Hepatocyte (in vitro differentiated cells): ENCODE measurements at regions not wholly inside any gene's neighbourhood (a gene's known extent, or its start where the extent isn't known, plus 50 kb on each side); places are given as distances from the start of the nearest gene placed in this dataset.
"Not testable (repeated sequence)": the region's sequence is repeated elsewhere in the genome, so short reads cannot be mapped to it uniquely, and the experiment has no call there.

Experiments used
- DNase-seq: peaks from one replicate; pipeline ENCODE4 v3.0.0-alpha.2; 2016; ENCODE audit warnings: low spot score
- H2AFZ ChIP-seq: fragments of 200-600 bp; sonication (generic); 2 replicates; pipeline ENCODE4 v1.6.0; 2016; ENCODE audit warnings: antibody characterized with exemption, mild to moderate bottlenecking
- H3K27ac ChIP-seq: fragments of 200-600 bp; sonication (generic); 2 replicates; pipeline ENCODE4 v1.5.1; 2016; ENCODE audit warnings: mild to moderate bottlenecking
- H3K27me3 ChIP-seq: fragments of 200-600 bp; sonication (generic); 2 replicates; pipeline ENCODE4 v1.6.1; 2016
- H3K36me3 ChIP-seq: fragments of 200-600 bp; sonication (generic); replicated peaks from 2 replicates; pipeline ENCODE4 v1.5.1; 2016; ENCODE audit warnings: low read depth; ENCODE audit not compliant: insufficient read depth
- H3K4me1 ChIP-seq: fragments of 200-600 bp; sonication (generic); 2 replicates; pipeline ENCODE4 v1.5.1; 2016; ENCODE audit warnings: mild to moderate bottlenecking, moderate library complexity; ENCODE audit not compliant: insufficient read depth
- H3K4me2 ChIP-seq: fragments of 200-600 bp; sonication (generic); 2 replicates; pipeline ENCODE4 v1.6.0; 2016
- H3K4me3 ChIP-seq: fragments of 200-600 bp; sonication (generic); 2 replicates; pipeline ENCODE4 v1.5.1; 2016; ENCODE audit warnings: mild to moderate bottlenecking
- H3K79me2 ChIP-seq: fragments of 200-600 bp; sonication (generic); 2 replicates; pipeline ENCODE4 v1.6.0; 2017; ENCODE audit warnings: mild to moderate bottlenecking
- H3K9me2 ChIP-seq: fragments of 200-600 bp; sonication (generic); replicated peaks from 2 replicates; pipeline ENCODE4 v1.6.0; 2017; ENCODE audit warnings: mild to moderate bottlenecking; ENCODE audit not compliant: insufficient read depth
- H3K9me3 ChIP-seq: fragments of 200-600 bp; sonication (generic); 2 replicates; pipeline ENCODE4 v1.5.1; 2016; ENCODE audit warnings: low read depth, mild to moderate bottlenecking
- H4K20me1 ChIP-seq: fragments of 200-600 bp; sonication (generic); 2 replicates; pipeline ENCODE4 v1.6.0; 2016; ENCODE audit warnings: mild to moderate bottlenecking; ENCODE audit not compliant: insufficient read depth, poor library complexity, severe bottlenecking
- EZH2 ChIP-seq: fragments of 200-600 bp; sonication (generic); IDR thresholded peaks from 2 replicates; pipeline ENCODE4 v1.6.1; 2016; ENCODE audit warnings: antibody characterized with exemption, mild to moderate bottlenecking, borderline replicate concordance
- EZH2phosphoT487 ChIP-seq: fragments of 200-600 bp; sonication (generic); IDR thresholded peaks from one replicate; pipeline ENCODE4 v1.6.1; 2018; ENCODE audit warnings: antibody characterized with exemption, mild to moderate bottlenecking, low read depth, moderate library complexity; ENCODE audit not compliant: unreplicated experiment, severe bottlenecking
- WGBS: methylation state at CpG from one replicate; pipeline ENCODE4 v1.1.6; 2016; ENCODE audit warnings: low lambda C conversion rate; ENCODE audit errors: missing lambda C conversion rate; 5-methylcytosine and 5-hydroxymethylcytosine counted together
- TF ChIP-seq, protein P1 (sequence below): fragments of 200-600 bp; sonication (generic); IDR thresholded peaks from 2 replicates; pipeline ENCODE4 v1.5.1; 2016; ENCODE audit warnings: antibody characterized with exemption, mild to moderate bottlenecking; ENCODE audit not compliant: poor library complexity

DNA sequence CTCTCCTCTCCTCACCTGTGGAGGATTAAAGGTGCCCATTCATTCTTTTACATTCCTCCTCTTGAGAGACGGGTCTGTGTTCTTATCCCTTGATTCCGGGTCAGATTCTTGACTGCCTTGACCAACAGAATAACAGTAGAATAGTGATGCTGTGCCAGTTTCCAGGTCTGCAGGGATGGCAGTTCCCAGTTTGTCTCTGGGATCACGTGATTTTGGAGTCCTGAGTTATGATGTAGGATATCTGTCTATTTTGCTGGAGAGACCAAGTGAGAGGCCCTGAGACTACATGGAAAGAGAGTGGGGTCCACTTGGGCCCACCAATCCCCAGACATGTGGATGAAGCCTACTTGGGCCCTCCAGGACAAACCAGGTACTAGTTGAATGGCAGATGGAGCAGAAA is 142.8 kb downstream of the TTC8 start:
- 80% methylated on average over 3 of the region's 3 CpGs for WGBS
- Histone ChIP-seq H3K9me3 (no peaks in the 10 kb centered on the region), H3K36me3 (no peaks in the 10 kb centered on the region)

DNA sequence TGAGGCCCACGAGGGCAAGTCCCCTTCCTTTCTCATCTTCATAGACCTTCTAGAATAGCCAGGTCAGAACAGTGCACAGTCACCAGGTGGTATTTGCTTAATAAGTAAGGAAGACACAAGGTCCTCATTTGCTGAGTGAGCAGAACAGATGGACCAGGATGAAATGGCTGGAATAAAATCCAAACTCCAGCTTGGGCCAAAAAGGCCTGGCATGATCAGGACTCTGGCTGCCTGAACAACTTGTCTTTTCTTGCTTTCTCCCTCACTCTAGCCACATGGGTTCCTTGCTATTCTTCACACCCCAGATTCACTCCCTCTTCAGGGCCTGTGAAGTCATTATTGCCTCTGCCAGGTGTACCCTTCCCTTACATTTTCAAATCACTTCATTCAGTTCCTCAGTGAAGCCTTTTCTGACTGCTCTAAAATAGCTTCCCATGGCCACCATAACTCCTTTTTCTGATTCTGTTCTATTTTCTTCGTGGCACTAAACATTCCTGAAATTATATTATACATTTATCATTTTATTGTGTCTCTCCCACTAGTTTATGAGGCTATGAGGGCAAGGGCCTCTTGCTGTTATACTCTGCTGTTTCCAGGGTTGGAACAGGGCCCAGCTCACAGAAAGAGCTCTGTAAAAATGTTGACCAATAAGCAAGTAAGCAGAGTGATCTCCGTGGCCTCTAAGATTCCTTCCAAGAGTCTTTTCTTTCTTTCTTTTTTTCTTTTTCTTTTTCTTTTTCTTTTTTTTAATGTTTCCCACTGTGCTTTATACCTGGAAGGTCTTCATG is 150.8 kb downstream of the TTC8 start:
- no peak for TF ChIP-seq EZH2
- TF ChIP-seq, protein P1, sequence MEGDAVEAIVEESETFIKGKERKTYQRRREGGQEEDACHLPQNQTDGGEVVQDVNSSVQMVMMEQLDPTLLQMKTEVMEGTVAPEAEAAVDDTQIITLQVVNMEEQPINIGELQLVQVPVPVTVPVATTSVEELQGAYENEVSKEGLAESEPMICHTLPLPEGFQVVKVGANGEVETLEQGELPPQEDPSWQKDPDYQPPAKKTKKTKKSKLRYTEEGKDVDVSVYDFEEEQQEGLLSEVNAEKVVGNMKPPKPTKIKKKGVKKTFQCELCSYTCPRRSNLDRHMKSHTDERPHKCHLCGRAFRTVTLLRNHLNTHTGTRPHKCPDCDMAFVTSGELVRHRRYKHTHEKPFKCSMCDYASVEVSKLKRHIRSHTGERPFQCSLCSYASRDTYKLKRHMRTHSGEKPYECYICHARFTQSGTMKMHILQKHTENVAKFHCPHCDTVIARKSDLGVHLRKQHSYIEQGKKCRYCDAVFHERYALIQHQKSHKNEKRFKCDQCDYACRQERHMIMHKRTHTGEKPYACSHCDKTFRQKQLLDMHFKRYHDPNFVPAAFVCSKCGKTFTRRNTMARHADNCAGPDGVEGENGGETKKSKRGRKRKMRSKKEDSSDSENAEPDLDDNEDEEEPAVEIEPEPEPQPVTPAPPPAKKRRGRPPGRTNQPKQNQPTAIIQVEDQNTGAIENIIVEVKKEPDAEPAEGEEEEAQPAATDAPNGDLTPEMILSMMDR: no peak
- TF ChIP-seq EZH2phosphoT487: no peak
- Histone ChIP-seq H3K4me3 (no peak overlapping the region), H3K36me3 (no peaks in the 10 kb centered on the region), H3K4me2 (no peak overlapping the region), H3K9me3 (no peaks in the 10 kb centered on the region), H3K27me3 (peaks cover 17% of the 10 kb centered on the region), H3K79me2 (no peaks in the 10 kb centered on the region), H3K4me1 (no peaks in the 10 kb centered on the region), H3K9me2 (no peaks in the 10 kb centered on the region), H2AFZ (no peak overlapping the region), H4K20me1 (no peaks in the 10 kb centered on the region), H3K27ac (no peak overlapping the region)
- WGBS: 66% methylated on average over 3 of the region's 3 CpGs
- DNase-seq: no peak

More for the DNA sequence above, 142.8 kb downstream of the TTC8 start:
- TF ChIP-seq, protein P1: no peak
- no peak for TF ChIP-seq EZH2
- no peak for TF ChIP-seq EZH2phosphoT487
- no peaks in the 10 kb centered on the region for H3K79me2 ChIP-seq
- H3K4me2 ChIP-seq: no peak overlapping the region
- no peak overlapping the region for H3K4me3 ChIP-seq
- no peaks in the 10 kb centered on the region for H3K9me2 ChIP-seq
- H3K27ac ChIP-seq: no peak overlapping the region
- H4K20me1 ChIP-seq: no peaks in the 10 kb centered on the region
- H3K4me1 ChIP-seq: no peaks in the 10 kb centered on the region
- no peaks in the 10 kb centered on the region for H3K27me3 ChIP-seq
- DNase-seq: no peak
- no peak overlapping the region for H2AFZ ChIP-seq

DNA sequence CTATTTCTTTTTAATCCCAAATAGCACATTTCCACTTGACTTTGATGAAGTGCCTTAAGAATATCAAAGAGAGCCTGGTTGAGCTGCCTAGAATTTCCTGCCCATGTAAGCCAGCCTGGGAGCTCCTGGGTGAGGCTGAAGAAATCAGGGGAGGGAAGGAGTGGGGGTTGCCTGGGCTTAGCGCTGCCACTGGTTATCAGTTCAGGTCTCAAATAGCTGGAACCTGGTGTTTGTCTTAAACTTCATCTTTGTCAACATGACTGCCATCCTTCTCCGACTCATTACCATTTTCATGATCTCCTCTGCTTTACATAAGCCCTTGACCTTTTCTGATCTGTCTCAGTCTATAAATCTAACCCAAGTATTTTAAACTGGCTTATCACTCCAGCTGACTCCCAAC is 151.5 kb downstream of the TTC8 start:
- no peaks in the 10 kb centered on the region for H3K79me2 ChIP-seq
- H2AFZ ChIP-seq: no peak overlapping the region
- H3K4me2 ChIP-seq: no peak overlapping the region
- 20% methylated on average over 2 of the region's 2 CpGs for WGBS
- H3K4me1 ChIP-seq: no peaks in the 10 kb centered on the region
- no peaks in the 10 kb centered on the region for H3K36me3 ChIP-seq
- no peaks in the 10 kb centered on the region for H3K9me3 ChIP-seq
- no peaks in the 10 kb centered on the region for H3K9me2 ChIP-seq
- no peak overlapping the region for H3K4me3 ChIP-seq
- H4K20me1 ChIP-seq: no peaks in the 10 kb centered on the region
- H3K27ac ChIP-seq: no peak overlapping the region
- DNase-seq: no peak
- TF ChIP-seq EZH2phosphoT487 (no peak), EZH2 (no peak)
- TF ChIP-seq, protein P1: no peak
- peaks cover 17% of the 10 kb centered on the region for H3K27me3 ChIP-seq

DNA sequence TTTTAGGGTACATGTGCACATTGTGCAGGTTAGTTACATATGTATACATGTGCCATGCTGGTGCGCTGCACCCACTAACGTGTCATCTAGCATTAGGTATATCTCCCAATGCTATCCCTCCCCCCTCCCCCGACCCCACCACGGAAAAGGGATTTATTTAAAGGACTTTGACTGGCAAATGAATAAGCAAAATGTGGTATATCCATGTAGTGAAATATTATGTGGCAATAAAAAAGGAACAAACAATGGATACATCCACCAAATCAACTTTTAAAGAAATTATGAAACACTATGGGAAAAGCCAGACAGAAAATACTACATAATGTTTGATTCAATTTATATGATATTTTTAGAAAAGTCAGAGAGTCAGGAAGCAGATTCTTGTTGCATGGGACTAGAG is 156.5 kb downstream of the TTC8 start:
- not testable (repeated sequence) for H2AFZ ChIP-seq
- WGBS: 75% methylated on average over 4 of the region's 4 CpGs

More for the DNA sequence above, 156.5 kb downstream of the TTC8 start:
- H3K36me3 ChIP-seq, H3K9me3 ChIP-seq, DNase-seq, H3K27ac ChIP-seq, H4K20me1 ChIP-seq, H3K4me2 ChIP-seq, H3K4me1 ChIP-seq, H3K9me2 ChIP-seq, H3K4me3 ChIP-seq, H3K79me2 ChIP-seq: not testable (repeated sequence)
- H3K27me3 ChIP-seq: peaks cover 17% of the 10 kb centered on the region
